ENCODE measurements at regions not wholly inside any gene's neighbourhood (a gene's known extent, or its start where the extent isn't known, plus 50 kb on each side); places are given as distances from the start of the nearest gene placed in this dataset.

DNA sequence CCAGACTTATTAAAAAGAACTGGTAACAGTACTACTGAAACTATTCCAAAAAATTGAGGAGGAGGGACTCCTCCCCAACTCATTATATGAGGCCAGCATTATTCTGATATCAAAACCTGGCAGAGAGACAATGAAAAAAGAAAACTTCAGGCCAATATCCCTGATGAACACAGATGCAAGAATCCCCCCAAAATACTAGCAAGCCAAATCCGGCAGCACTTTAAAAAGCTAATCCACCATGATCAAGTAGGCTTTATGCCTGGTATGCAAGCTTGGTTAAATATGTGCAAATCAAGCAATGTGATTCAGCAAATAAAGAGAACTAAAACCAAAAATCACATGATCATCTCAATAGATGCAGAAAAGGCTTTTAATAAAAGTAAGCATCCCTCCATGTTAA lies 2271.0 kb upstream of the C9orf72 start (continued):
- TF ChIP-seq, protein P1, sequence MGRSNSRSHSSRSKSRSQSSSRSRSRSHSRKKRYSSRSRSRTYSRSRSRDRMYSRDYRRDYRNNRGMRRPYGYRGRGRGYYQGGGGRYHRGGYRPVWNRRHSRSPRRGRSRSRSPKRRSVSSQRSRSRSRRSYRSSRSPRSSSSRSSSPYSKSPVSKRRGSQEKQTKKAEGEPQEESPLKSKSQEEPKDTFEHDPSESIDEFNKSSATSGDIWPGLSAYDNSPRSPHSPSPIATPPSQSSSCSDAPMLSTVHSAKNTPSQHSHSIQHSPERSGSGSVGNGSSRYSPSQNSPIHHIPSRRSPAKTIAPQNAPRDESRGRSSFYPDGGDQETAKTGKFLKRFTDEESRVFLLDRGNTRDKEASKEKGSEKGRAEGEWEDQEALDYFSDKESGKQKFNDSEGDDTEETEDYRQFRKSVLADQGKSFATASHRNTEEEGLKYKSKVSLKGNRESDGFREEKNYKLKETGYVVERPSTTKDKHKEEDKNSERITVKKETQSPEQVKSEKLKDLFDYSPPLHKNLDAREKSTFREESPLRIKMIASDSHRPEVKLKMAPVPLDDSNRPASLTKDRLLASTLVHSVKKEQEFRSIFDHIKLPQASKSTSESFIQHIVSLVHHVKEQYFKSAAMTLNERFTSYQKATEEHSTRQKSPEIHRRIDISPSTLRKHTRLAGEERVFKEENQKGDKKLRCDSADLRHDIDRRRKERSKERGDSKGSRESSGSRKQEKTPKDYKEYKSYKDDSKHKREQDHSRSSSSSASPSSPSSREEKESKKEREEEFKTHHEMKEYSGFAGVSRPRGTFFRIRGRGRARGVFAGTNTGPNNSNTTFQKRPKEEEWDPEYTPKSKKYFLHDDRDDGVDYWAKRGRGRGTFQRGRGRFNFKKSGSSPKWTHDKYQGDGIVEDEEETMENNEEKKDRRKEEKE (IDR thresholded peaks at IDR 0.05) = no peak
- TF ChIP-seq ZFX (CRISPR knock-in tag; IDR thresholded peaks at IDR 0.05; ENCODE audit: low read depth) (no peak), MEF2D (CRISPR knock-in tag; IDR thresholded peaks at IDR 0.05) (no peak), ZNF674 (CRISPR knock-in tag; IDR thresholded peaks at IDR 0.05; ENCODE audit: low read depth) (no peak)
- TF ChIP-seq, protein P2, sequence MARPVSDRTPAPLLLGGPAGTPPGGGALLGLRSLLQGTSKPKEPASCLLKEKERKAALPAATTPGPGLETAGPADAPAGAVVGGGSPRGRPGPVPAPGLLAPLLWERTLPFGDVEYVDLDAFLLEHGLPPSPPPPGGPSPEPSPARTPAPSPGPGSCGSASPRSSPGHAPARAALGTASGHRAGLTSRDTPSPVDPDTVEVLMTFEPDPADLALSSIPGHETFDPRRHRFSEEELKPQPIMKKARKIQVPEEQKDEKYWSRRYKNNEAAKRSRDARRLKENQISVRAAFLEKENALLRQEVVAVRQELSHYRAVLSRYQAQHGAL (CRISPR knock-in tag; IDR thresholded peaks at IDR 0.05; ENCODE audit: not compliant biosample characterization) = no peak

DNA sequence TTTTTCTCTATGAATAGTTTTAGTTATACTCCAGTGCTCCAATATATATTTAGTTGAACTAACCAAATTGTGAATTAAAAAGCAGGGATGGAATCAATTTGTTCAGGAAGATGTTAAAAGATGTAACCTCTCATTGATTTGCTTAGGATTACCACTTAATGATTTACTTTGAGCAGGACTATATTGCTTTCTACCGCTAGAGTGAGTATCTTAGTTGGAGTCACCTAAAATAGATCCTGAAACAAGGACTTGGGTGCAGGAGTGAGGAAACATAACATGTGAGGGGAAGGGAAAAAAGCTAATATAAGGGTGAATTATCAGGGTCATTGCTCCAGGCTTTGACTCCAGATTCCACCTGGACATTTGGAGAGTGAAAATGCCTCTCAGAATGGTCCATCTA lies 2277.4 kb upstream of the C9orf72 start:
- 0% methylated on average over 1 of the region's 1 CpG for WGBS (ENCODE audit: low lambda C conversion rate)
- no peaks in the 10 kb centered on the region for H3K4me1 ChIP-seq (ENCODE audit: insufficient read depth, low read length)
- peak; percentile 75 for ATAC-seq
- in situ Hi-C loops (cut with HindIII; ENCODE audit: extremely low pct_ligation_motif_present, low pct_unique_long_range_greater_than_20kb) = no loop called here
- no peak overlapping the region for H3K27ac ChIP-seq (ENCODE audit: extremely low read length, insufficient read depth, low read length)
- no peaks in the 10 kb centered on the region for H4K20me1 ChIP-seq (ENCODE audit: insufficient read depth, low read length)
- no peak for FAIRE-seq
- TF ChIP-seq, protein P3, sequence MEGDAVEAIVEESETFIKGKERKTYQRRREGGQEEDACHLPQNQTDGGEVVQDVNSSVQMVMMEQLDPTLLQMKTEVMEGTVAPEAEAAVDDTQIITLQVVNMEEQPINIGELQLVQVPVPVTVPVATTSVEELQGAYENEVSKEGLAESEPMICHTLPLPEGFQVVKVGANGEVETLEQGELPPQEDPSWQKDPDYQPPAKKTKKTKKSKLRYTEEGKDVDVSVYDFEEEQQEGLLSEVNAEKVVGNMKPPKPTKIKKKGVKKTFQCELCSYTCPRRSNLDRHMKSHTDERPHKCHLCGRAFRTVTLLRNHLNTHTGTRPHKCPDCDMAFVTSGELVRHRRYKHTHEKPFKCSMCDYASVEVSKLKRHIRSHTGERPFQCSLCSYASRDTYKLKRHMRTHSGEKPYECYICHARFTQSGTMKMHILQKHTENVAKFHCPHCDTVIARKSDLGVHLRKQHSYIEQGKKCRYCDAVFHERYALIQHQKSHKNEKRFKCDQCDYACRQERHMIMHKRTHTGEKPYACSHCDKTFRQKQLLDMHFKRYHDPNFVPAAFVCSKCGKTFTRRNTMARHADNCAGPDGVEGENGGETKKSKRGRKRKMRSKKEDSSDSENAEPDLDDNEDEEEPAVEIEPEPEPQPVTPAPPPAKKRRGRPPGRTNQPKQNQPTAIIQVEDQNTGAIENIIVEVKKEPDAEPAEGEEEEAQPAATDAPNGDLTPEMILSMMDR (CRISPR knock-in tag; IDR thresholded peaks at IDR 0.05) = peak; percentile 16; the same call in 1 of the 2 replicates
- TF ChIP-seq ZNF460 (CRISPR knock-in tag; IDR thresholded peaks at IDR 0.05; ENCODE audit: borderline replicate concordance) = no peak
- no peak overlapping the region for H3K4me2 ChIP-seq (ENCODE audit: low read depth, low read length)
- no peaks in the 10 kb centered on the region for H3K9me3 ChIP-seq (ENCODE audit: low read length)
- ChIA-PET POLR2A (no interaction called here), CTCF (ENCODE audit: low intra/inter-chr PET ratio, low total read pairs) (no interaction called here)
- intact Hi-C loops (cut with micrococcal nuclease; ENCODE audit: unreplicated experiment) = no loop called here
- no peaks in the 10 kb centered on the region for H3K27me3 ChIP-seq (ENCODE audit: control insufficient read depth in 1 of 2, insufficient read depth in 2 of 2, low read length in 2 of 2)
- H3K36me3 ChIP-seq (replicated peaks in 1 of 2; ENCODE audit: control insufficient read depth in 1 of 2, insufficient read depth in 2 of 2, low read length in 2 of 2) = no peaks in the 10 kb centered on the region
- BruUV-seq (replicated peaks) = no TSS peak
- no peak overlapping the region for H3K9ac ChIP-seq (ENCODE audit: insufficient read depth, low read depth, low read length)
- no peak overlapping the region for H2AFZ ChIP-seq (ENCODE audit: low read length)
- DNase-seq (ENCODE audit: low spot score) = peak; percentile 1
- no peak overlapping the region for H3K4me3 ChIP-seq (replicated peaks in 1 of 3; ENCODE audit: insufficient read depth in 1 of 3, low read depth in 2 of 3, low read length in 3 of 3)
- H3K79me2 ChIP-seq (ENCODE audit: insufficient read depth, low read length) = no peaks in the 10 kb centered on the region
